Natural killer cell treated with Interleukin-12 subunit alpha and Interleukin-12 subunit beta and Interleukin-15 and Interleukin-18, amount 100 ng/mL, for 72 hours (primary cell): ENCODE measurements at regions not wholly inside any gene's neighbourhood (a gene's known extent, or its start where the extent isn't known, plus 50 kb on each side); places are given as distances from the start of the nearest gene placed in this dataset.

Experiments used
- ATAC-seq, 2 donors: fragments of 150-1000 bp; cut with Tn5 transposase in 1 of 2; sonication (Bioruptor Pico), chemical (Tn5 transposase) in 1 of 2; 2 replicates each; pipeline ENCODE4 v1.10.0; 2021
- DNase-seq: peaks from one replicate; pipeline ENCODE4 v3.0.0; 2022; ENCODE audit warnings: low spot score
- H3K27ac Mint-ChIP-seq, 2 donors: 1 replicate in 1 of 2; 2 replicates in 1 of 2; pipeline ENCODE4 v1.8.0; 2022; ENCODE audit warnings: mixed read lengths in 2 of 2, mild to moderate bottlenecking in 1 of 2, moderate library complexity in 1 of 2
- H3K27me3 Mint-ChIP-seq, 2 donors: 1 replicate in 1 of 2; 2 replicates in 1 of 2; pipeline ENCODE4 v1.8.0; 2022; ENCODE audit warnings: mixed read lengths in 2 of 2
- H3K36me3 Mint-ChIP-seq: one replicate; pipeline ENCODE4 v1.8.0; 2022; ENCODE audit warnings: mixed read lengths
- H3K4me1 Mint-ChIP-seq, 2 donors: 1 replicate in 1 of 2; 2 replicates in 1 of 2; pipeline ENCODE4 v1.8.0; 2022; ENCODE audit warnings: low read depth in 2 of 2, mixed read lengths in 2 of 2, mild to moderate bottlenecking in 1 of 2
- H3K4me3 Mint-ChIP-seq: one replicate; pipeline ENCODE4 v1.8.0; 2022; ENCODE audit warnings: mixed read lengths
- H3K9me3 Mint-ChIP-seq: 2 replicates; pipeline ENCODE4 v1.8.0; 2022; ENCODE audit warnings: mixed read lengths

GRCh38 chr5:168120401-168121137, 170.9 kb upstream of the WWC1 start:
- H3K9me3 Mint-ChIP-seq = no peaks in the 10 kb centered on the region
- no peak overlapping the region for H3K4me3 Mint-ChIP-seq
- no peak overlapping the region for H3K27ac Mint-ChIP-seq
- H3K36me3 Mint-ChIP-seq = no peaks in the 10 kb centered on the region
- H3K4me1 Mint-ChIP-seq = no peaks in the 10 kb centered on the region
- peaks cover 4 to 13% of the 10 kb centered on the region in 2 donors for H3K27me3 Mint-ChIP-seq
- ATAC-seq (no peak), DNase-seq (no peak)

- ATAC-seq = no peak
- Mint-ChIP-seq H3K4me1 (no peaks in the 10 kb centered on the region), H3K27me3 (peaks cover 4 to 13% of the 10 kb centered on the region in 2 donors), H3K36me3 (no peaks in the 10 kb centered on the region), H3K27ac (no peak overlapping the region), H3K9me3 (no peaks in the 10 kb centered on the region), H3K4me3 (no peak overlapping the region)
- no peak for DNase-seq
Measured at GRCh38 chr5:168121138-168121494, 170.3 kb upstream of the WWC1 start.

GRCh38 chr5:168123631-168124528, 167.6 kb upstream of the WWC1 start:
- no peak for DNase-seq
- no peaks in the 10 kb centered on the region for H3K4me1 Mint-ChIP-seq
- peaks cover 4 to 17% of the 10 kb centered on the region in 2 donors for H3K27me3 Mint-ChIP-seq
- no peak overlapping the region for H3K4me3 Mint-ChIP-seq
- H3K27ac Mint-ChIP-seq = no peak overlapping the region
- H3K36me3 Mint-ChIP-seq = no peaks in the 10 kb centered on the region
- ATAC-seq = no peak
- no peaks in the 10 kb centered on the region for H3K9me3 Mint-ChIP-seq

GRCh38 chr5:168125445-168126199, 165.8 kb upstream of the WWC1 start:
- H3K27ac Mint-ChIP-seq = no peak overlapping the region
- H3K4me1 Mint-ChIP-seq = no peaks in the 10 kb centered on the region
- H3K4me3 Mint-ChIP-seq = no peak overlapping the region
- no peaks in the 10 kb centered on the region for H3K36me3 Mint-ChIP-seq
- ATAC-seq = no peak
- no peak for DNase-seq
- H3K27me3 Mint-ChIP-seq = peaks cover 2 to 11% of the 10 kb centered on the region in 2 donors
- no peaks in the 10 kb centered on the region for H3K9me3 Mint-ChIP-seq

- Mint-ChIP-seq H3K27ac (no peak overlapping the region), H3K36me3 (no peaks in the 10 kb centered on the region), H3K9me3 (no peaks in the 10 kb centered on the region), H3K27me3 (peaks cover 2 to 9% of the 10 kb centered on the region in 2 donors), H3K4me1 (no peaks in the 10 kb centered on the region), H3K4me3 (no peak overlapping the region)
- no peak for DNase-seq
- no peak for ATAC-seq
Measured at GRCh38 chr5:168126606-168127005, 164.8 kb upstream of the WWC1 start.

- no peak for DNase-seq
- Mint-ChIP-seq H3K4me1 (no peaks in the 10 kb centered on the region), H3K4me3 (no peak overlapping the region), H3K27ac (no peak overlapping the region), H3K9me3 (no peaks in the 10 kb centered on the region), H3K27me3 (peaks cover 6 to 9% of the 10 kb centered on the region in 2 donors), H3K36me3 (no peaks in the 10 kb centered on the region)
- no peak for ATAC-seq
Measured at GRCh38 chr5:168128111-168128510, 163.3 kb upstream of the WWC1 start.

GRCh38 chr5:168128557-168128956, 162.9 kb upstream of the WWC1 start:
- Mint-ChIP-seq H3K27ac (no peak overlapping the region), H3K4me3 (no peak overlapping the region), H3K9me3 (no peaks in the 10 kb centered on the region), H3K27me3 (peaks cover 6 to 9% of the 10 kb centered on the region in 2 donors), H3K36me3 (no peaks in the 10 kb centered on the region), H3K4me1 (no peaks in the 10 kb centered on the region)
- ATAC-seq (no peak), DNase-seq (no peak)

GRCh38 chr5:168131519-168131918, 159.9 kb upstream of the WWC1 start:
- no peak overlapping the region for H3K27ac Mint-ChIP-seq

GRCh38 chr5:168132241-168132641, 159.2 kb upstream of the WWC1 start:
- no peak overlapping the region for H3K4me3 Mint-ChIP-seq
- no peaks in the 10 kb centered on the region for H3K4me1 Mint-ChIP-seq
- H3K27me3 Mint-ChIP-seq = peaks cover 7 to 20% of the 10 kb centered on the region in 2 donors
- DNase-seq (no peak), ATAC-seq (no peak)
- no peaks in the 10 kb centered on the region for H3K9me3 Mint-ChIP-seq
- no peaks in the 10 kb centered on the region for H3K36me3 Mint-ChIP-seq
- no peak overlapping the region for H3K27ac Mint-ChIP-seq

More at GRCh38 chr5:168131519-168131918, 159.9 kb upstream of the WWC1 start:
- no peak for ATAC-seq
- Mint-ChIP-seq H3K4me1 (no peaks in the 10 kb centered on the region), H3K36me3 (no peaks in the 10 kb centered on the region), H3K27me3 (peaks cover 7 to 20% of the 10 kb centered on the region in 2 donors), H3K9me3 (no peaks in the 10 kb centered on the region), H3K4me3 (no peak overlapping the region)
- DNase-seq = no peak

- no peaks in the 10 kb centered on the region for H3K36me3 Mint-ChIP-seq
- ATAC-seq (no peak), DNase-seq (no peak)
- no peaks in the 10 kb centered on the region for H3K9me3 Mint-ChIP-seq
- H3K27me3 Mint-ChIP-seq = peaks cover 8 to 11% of the 10 kb centered on the region in 2 donors
- no peaks in the 10 kb centered on the region for H3K4me1 Mint-ChIP-seq
- no peak overlapping the region for H3K4me3 Mint-ChIP-seq
- H3K27ac Mint-ChIP-seq = no peak overlapping the region
Measured at GRCh38 chr5:168135897-168136296, 155.5 kb upstream of the WWC1 start.

- DNase-seq (no peak), ATAC-seq (no peak)
- no peak overlapping the region for H3K4me3 Mint-ChIP-seq
- no peaks in the 10 kb centered on the region for H3K4me1 Mint-ChIP-seq
- H3K36me3 Mint-ChIP-seq = no peaks in the 10 kb centered on the region
- H3K27ac Mint-ChIP-seq = no peak overlapping the region
- H3K9me3 Mint-ChIP-seq = no peaks in the 10 kb centered on the region
- H3K27me3 Mint-ChIP-seq = peaks cover 11 to 15% of the 10 kb centered on the region in 2 donors
Measured at GRCh38 chr5:168136340-168136739, 155.1 kb upstream of the WWC1 start.

- Mint-ChIP-seq H3K36me3 (no peaks in the 10 kb centered on the region), H3K27me3 (peaks cover 9 to 17% of the 10 kb centered on the region in 2 donors), H3K4me1 (no peaks in the 10 kb centered on the region), H3K4me3 (no peak overlapping the region), H3K27ac (no peak overlapping the region), H3K9me3 (no peaks in the 10 kb centered on the region)
- no peak for ATAC-seq
- DNase-seq = no peak
Measured at GRCh38 chr5:168137265-168137664, 154.2 kb upstream of the WWC1 start.

- Mint-ChIP-seq H3K27ac (no peak overlapping the region), H3K9me3 (no peaks in the 10 kb centered on the region), H3K4me3 (no peak overlapping the region), H3K4me1 (no peaks in the 10 kb centered on the region), H3K36me3 (no peaks in the 10 kb centered on the region), H3K27me3 (peaks cover 4 to 8% of the 10 kb centered on the region in 2 donors)
- no peak for DNase-seq
- ATAC-seq = no peak
Measured at GRCh38 chr5:168140241-168140640, 151.2 kb upstream of the WWC1 start.

GRCh38 chr5:168142402-168142801, 149.0 kb upstream of the WWC1 start:
- Mint-ChIP-seq H3K27me3 (peaks cover 4 to 6% of the 10 kb centered on the region in 2 donors), H3K4me3 (no peak overlapping the region), H3K36me3 (no peaks in the 10 kb centered on the region), H3K9me3 (no peaks in the 10 kb centered on the region), H3K27ac (no peak overlapping the region), H3K4me1 (no peaks in the 10 kb centered on the region)
- ATAC-seq (no peak), DNase-seq (no peak)
